KBM-7 (cell line): ENCODE measurements at regions not wholly inside any gene's neighbourhood (a gene's known extent, or its start where the extent isn't known, plus 50 kb on each side); places are given as distances from the start of the nearest gene placed in this dataset.

ENCODE experiments used
- DNase-seq: peaks from one replicate; pipeline ENCODE4 v3.0.0-alpha.2; 2015
- in situ Hi-C: fragments of 300-500 bp; cut with MboI; formaldehyde crosslinking; loops from 2 replicates; pipeline ENCODE4 v1.14.3; 2020; ENCODE audit warnings: low sequenced_read_pairs, low pct_unique_long_range_greater_than_20kb, mixed read lengths

GRCh38 chr12:67449591-67450052 lies 180.5 kb downstream of the CAND1 start:
- in situ Hi-C loops = no loop called here
- DNase-seq = no peak

DNA sequence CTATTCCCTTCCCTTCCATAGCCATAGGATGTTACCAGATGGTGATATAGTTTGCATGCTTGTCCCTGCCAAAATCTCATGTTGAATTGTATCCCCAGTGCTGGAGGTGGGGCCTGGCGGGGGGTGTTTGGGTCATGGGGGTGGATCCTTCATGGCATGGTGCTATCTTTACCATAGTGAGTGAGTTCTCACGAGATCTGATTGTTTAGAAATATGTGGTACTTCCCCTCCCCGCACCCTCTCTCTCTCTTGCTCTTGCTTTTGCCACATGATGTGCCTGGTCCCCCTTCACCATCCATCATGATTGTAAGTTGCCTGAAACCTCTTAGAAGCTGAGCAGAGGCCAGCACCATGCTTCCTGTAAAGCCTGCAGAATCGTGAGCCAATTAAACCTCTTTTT lies 181.3 kb downstream of the CAND1 start:
- DNase-seq = no peak
- in situ Hi-C loops = no loop called here

DNA sequence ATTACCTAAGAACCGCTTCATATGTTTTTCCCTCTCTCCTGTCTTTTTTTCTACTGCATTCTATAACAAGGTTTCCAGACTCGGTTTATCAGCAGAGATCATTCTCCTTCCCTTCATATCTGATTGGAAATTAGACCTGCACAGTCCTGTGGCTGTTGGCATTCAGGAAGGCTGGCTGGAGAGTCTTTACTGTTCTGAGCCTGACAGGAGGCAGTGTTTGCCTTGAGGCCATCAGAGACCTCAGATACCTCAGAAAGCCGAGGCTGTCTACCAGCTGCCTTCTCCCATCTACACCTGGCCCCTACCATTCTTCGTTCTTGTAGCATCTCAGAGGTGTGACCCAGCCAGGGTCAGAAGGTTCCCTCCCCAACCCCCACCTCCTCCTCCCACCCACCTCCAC lies 182.0 kb downstream of the CAND1 start:
- in situ Hi-C loops = no loop called here
- DNase-seq = no peak

DNA sequence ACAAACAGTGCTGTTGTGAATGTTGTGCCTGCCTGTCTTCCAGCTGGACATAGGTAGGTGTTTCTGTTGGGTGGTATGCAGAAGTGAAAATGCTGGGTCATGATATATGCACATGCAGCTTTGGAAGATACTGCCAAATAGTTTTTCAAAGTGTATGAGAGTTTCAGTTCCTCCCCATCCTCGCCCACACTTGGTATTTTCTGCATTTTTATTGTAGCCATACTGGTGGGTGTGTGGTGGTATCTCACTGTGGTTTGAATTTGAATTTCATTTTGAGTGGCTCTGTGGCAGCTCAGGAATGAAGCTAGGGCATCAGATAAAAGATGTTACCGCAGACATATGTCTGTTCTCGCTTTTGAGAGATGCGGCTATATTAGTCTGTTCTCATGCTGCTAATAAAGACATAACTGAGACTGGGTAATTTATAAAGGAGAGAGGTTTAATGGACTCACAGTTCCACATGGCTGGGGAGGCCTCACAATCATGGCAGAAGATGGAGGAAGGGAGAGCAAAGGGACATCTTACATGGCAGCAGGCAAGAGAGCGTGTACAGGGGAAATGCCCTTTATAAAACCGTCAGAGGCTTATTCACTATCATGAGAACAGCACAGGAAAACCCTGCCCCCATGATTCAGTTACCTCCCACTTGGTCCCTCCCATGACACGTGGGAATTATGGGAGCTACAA lies 183.1 kb downstream of the CAND1 start:
- in situ Hi-C loops = no loop called here
- no peak for DNase-seq

DNA sequence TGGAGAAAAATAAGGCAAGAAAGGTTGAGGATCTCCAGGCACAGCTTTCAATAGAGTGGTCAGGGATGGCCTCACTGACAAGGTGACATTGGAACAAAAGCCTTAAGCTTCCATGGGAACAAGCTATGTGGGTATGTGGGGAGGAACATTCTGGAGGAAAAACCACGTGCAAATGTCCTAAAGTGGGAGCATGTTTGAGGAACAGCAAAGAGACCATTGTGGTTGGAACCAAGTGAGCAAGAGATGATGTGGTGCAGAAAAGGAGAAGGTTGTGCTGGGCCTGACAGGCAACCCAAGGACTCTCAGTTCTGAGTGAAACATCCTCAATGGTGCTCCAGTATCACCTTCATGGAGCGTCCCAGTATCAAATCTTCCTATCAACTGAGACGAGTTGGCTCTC lies 184.0 kb downstream of the CAND1 start:
- in situ Hi-C loops = no loop called here

DNA sequence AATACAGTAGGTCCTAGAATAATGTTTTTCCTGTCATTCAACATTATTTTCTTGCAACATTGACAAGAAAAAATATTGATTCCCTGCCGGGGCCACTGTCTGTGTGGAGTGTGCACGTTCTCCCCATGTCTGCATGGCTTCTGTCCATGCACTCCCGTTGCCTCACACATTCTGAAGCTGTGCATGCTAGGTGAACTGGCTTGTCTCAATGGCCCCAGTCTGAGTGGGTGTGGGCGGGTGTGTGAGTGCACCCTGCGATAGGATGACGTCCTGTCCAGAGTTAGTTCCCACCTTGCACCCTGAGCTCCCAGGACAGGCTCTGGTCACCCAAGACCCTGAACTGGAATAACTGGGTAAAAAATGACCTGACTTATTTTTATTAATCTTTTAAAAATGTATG lies 186.1 kb downstream of the CAND1 start:
- no peak for DNase-seq
- in situ Hi-C loops = no loop called here

More for the DNA sequence above, 184.0 kb downstream of the CAND1 start:
- DNase-seq = no peak

GRCh38 chr12:67456431-67456901 lies 187.3 kb downstream of the CAND1 start:
- in situ Hi-C loops = no loop called here
- peak; percentile 28 for DNase-seq

DNA sequence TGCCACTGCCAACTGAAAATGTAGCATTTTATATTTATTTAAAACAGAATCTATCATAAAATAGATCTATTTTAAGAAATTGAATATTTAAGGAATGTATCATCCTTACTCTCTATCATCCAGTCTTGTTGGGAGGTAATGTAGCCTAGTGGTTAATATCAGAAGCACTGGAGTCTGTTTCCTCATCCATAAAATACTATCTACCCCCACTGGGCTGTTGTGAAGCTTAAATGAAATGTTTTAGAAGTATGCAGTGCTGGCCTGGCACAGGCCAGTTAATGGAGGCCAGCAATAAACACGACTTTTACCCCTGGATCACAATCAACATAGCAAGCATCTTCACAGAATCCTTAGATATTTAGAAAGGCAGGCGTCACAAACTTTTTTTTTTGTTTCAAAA lies 188.0 kb downstream of the CAND1 start:
- DNase-seq = no peak
- in situ Hi-C loops = no loop called here

DNA sequence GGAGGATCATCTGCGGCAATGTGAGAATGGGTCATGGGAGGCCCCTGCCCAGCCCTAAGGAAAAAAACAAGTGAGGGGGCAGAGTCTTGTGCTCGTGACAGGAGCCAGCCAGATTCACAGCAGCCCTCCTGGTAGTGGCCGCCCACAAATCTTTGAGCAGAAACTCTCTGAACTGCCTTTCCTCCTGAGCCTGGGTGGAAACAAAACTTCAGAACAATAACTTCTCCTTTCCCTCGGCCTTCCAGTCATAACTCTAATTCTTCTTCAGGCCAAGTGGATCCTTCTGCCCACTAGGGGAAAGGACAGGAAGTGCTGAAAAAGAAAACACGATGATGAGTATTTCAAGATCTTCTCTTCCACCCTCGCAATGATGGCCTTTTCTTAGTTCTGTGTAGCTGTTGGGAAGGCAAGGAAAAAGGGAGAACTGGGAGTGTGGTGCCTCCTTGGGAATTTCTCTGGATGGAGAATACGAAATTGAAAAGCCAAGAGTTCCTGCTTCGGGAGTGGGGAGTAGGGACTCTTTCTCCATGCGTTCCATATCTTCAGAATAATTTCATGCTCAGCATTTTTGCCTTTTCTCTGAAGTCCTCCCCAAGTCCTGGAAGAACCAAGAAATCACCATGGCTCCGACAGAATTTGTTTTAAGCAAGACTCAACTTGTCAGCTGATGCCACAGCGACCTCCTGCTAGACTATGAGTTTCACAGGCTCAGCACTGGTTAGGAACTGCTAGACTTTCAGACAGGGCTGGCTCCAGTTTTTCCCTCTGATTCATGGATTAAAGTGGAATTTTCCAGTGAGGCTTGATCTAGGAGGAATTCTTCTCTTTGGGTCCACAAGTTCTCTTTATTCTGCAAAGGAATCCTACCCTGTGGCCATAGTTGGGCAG lies 188.9 kb downstream of the CAND1 start:
- peak; percentile 74 for DNase-seq
- in situ Hi-C loops = no loop called here

GRCh38 chr12:67459173-67459572 lies 189.4 kb upstream of the DYRK2 start:
- in situ Hi-C loops = no loop called here
- no peak for DNase-seq

- DNase-seq = no peak
- in situ Hi-C loops = no loop called here
Observed at GRCh38 chr12:67459578-67459977, 189.0 kb upstream of the DYRK2 start.

GRCh38 chr12:67460388-67460787 lies 188.2 kb upstream of the DYRK2 start:
- DNase-seq = no peak

GRCh38 chr12:67468549-67469245 lies 179.8 kb upstream of the DYRK2 start:
- no peak for DNase-seq
- in situ Hi-C loops = no loop called here

More at GRCh38 chr12:67460388-67460787, 188.2 kb upstream of the DYRK2 start:
- in situ Hi-C loops = no loop called here

- DNase-seq = no peak
- in situ Hi-C loops = no loop called here
Observed at GRCh38 chr12:67469666-67470065, 178.9 kb upstream of the DYRK2 start.

GRCh38 chr12:67471810-67472209 lies 176.7 kb upstream of the DYRK2 start:
- in situ Hi-C loops = no loop called here
- DNase-seq = no peak

- in situ Hi-C loops = no loop called here
- DNase-seq = no peak
Observed at GRCh38 chr12:67472539-67472938, 176.0 kb upstream of the DYRK2 start.

DNA sequence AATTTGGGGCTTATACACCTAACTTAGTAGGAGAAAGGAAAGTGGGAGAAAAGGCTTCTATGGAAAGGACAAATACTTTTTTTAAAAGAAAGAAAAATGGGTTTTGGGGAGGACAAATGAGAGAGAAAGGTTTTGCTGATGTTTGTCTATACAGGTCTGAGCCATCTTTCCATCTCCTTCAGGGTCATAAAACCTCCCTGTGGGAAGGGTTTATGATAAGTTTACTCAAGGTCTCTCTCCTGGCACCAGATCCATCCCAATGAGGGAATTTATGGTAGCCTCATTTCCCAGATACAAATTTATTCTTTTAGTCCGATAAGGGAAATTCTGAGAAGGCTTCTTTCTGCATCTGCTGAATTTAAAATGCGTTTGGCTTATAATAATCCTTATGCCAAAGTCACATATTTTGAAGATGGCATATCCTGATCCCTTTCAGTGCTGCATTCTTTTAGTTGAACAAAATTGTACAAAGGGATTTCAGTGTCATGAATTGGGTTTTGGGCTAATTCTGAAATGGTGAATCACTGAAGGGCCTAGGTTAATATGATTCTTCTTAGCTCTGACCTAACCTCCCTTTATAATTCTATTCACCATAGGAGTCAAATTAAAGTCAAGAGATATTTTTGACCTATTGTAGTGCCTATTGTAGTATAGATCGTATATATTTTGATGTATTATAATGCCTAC lies 173.5 kb upstream of the DYRK2 start:
- DNase-seq = no peak
- in situ Hi-C loops = no loop called here

DNA sequence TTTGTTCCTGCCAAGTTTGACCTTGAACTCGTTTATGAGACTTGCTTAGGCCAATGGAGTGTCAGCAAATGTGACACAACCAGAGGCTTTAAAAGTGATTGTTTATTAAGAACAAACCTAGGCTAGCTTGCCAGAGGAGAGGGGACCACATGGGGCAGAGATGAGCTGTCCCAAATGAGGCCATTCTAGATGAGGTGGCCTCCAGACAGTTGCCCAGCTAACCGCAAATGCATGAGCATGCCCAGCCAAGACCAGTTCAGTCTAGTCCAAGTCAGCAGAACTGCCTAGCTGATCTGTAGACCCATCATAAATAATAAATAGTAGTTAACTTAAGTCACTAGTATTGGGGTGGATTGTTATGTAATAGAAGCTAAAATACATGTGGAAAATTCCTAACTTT lies 172.8 kb upstream of the DYRK2 start:
- DNase-seq = no peak
- in situ Hi-C loops = no loop called here

- in situ Hi-C loops = no loop called here
- DNase-seq = no peak
Observed at GRCh38 chr12:67477681-67478265, 170.8 kb upstream of the DYRK2 start.
